Stimulated activated memory B cell treated with anti-CD40 and anti-IgM and Interleukin-4, amounts not matched to agents 10 μg/mL and 1 μg/mL and 100 μg/mL, for 72 hours (primary cell): ENCODE measurements at regions not wholly inside any gene's neighbourhood (a gene's known extent, or its start where the extent isn't known, plus 50 kb on each side); places are given as distances from the start of the nearest gene placed in this dataset.

ENCODE experiments used
- ATAC-seq: fragments of 150-1000 bp; cut with Tn5 transposase; 2 replicates; pipeline ENCODE4 v1.10.0; 2021
- H3K27ac Mint-ChIP-seq: one replicate; pipeline ENCODE4 v1.8.0; 2022; ENCODE audit warnings: mild to moderate bottlenecking, mixed read lengths
- H3K27me3 Mint-ChIP-seq: one replicate; pipeline ENCODE4 v1.8.0; 2022; ENCODE audit warnings: mixed read lengths
- H3K36me3 Mint-ChIP-seq: one replicate; pipeline ENCODE4 v1.8.0; 2022; ENCODE audit warnings: mixed read lengths
- H3K4me1 Mint-ChIP-seq: one replicate; pipeline ENCODE4 v1.8.0; 2022; ENCODE audit warnings: mixed read lengths
- H3K4me3 Mint-ChIP-seq: one replicate; pipeline ENCODE4 v1.8.0; 2022; ENCODE audit warnings: mild to moderate bottlenecking, moderate library complexity, mixed read lengths
- H3K9me3 Mint-ChIP-seq: one replicate; pipeline ENCODE4 v1.8.0; 2022; ENCODE audit warnings: mixed read lengths

- H3K27ac Mint-ChIP-seq, result no peak overlapping the region
- no peak for ATAC-seq
- H3K36me3 Mint-ChIP-seq, result no peaks in the 10 kb centered on the region
- H3K9me3 Mint-ChIP-seq, result peaks cover 7% of the 10 kb centered on the region
- no peaks in the 10 kb centered on the region for H3K27me3 Mint-ChIP-seq
- H3K4me3 Mint-ChIP-seq, result no peak overlapping the region
- no peaks in the 10 kb centered on the region for H3K4me1 Mint-ChIP-seq
Observed at GRCh38 chr5:117833691-117834090, 1154.7 kb downstream of the DTWD2 start.

GRCh38 chr5:117829646-117830045 is 1158.7 kb downstream of the DTWD2 start:
- no peak overlapping the region for H3K27ac Mint-ChIP-seq
- no peaks in the 10 kb centered on the region for H3K4me1 Mint-ChIP-seq
- peaks cover 3% of the 10 kb centered on the region for H3K9me3 Mint-ChIP-seq
- no peak overlapping the region for H3K4me3 Mint-ChIP-seq
- no peaks in the 10 kb centered on the region for H3K36me3 Mint-ChIP-seq
- ATAC-seq, result no peak
- H3K27me3 Mint-ChIP-seq, result no peaks in the 10 kb centered on the region

- no peaks in the 10 kb centered on the region for H3K4me1 Mint-ChIP-seq
- H3K4me3 Mint-ChIP-seq, result no peak overlapping the region
- no peak overlapping the region for H3K27ac Mint-ChIP-seq
- H3K27me3 Mint-ChIP-seq, result no peaks in the 10 kb centered on the region
- ATAC-seq, result no peak
- H3K36me3 Mint-ChIP-seq, result no peaks in the 10 kb centered on the region
- H3K9me3 Mint-ChIP-seq, result peaks cover 4% of the 10 kb centered on the region
Observed at GRCh38 chr5:117813850-117814249, 1174.5 kb downstream of the DTWD2 start.

GRCh38 chr5:117812861-117813260 is 1175.5 kb downstream of the DTWD2 start:
- H3K36me3 Mint-ChIP-seq, result no peaks in the 10 kb centered on the region
- no peaks in the 10 kb centered on the region for H3K27me3 Mint-ChIP-seq
- H3K27ac Mint-ChIP-seq, result no peak overlapping the region
- peaks cover 3% of the 10 kb centered on the region for H3K9me3 Mint-ChIP-seq
- ATAC-seq, result no peak
- no peaks in the 10 kb centered on the region for H3K4me1 Mint-ChIP-seq
- no peak overlapping the region for H3K4me3 Mint-ChIP-seq

GRCh38 chr5:117809251-117809650 is 1179.1 kb downstream of the DTWD2 start:
- no peaks in the 10 kb centered on the region for H3K36me3 Mint-ChIP-seq
- H3K27ac Mint-ChIP-seq, result no peak overlapping the region
- H3K9me3 Mint-ChIP-seq, result no peaks in the 10 kb centered on the region
- no peaks in the 10 kb centered on the region for H3K4me1 Mint-ChIP-seq
- no peak for ATAC-seq
- no peaks in the 10 kb centered on the region for H3K27me3 Mint-ChIP-seq
- H3K4me3 Mint-ChIP-seq, result no peak overlapping the region

GRCh38 chr5:117805058-117805457 is 1183.3 kb downstream of the DTWD2 start:
- H3K27me3 Mint-ChIP-seq, result no peaks in the 10 kb centered on the region
- no peak for ATAC-seq
- no peaks in the 10 kb centered on the region for H3K4me1 Mint-ChIP-seq

GRCh38 chr5:117803533-117803932 is 1184.8 kb downstream of the DTWD2 start:
- peaks cover 5% of the 10 kb centered on the region for H3K9me3 Mint-ChIP-seq
- H3K4me1 Mint-ChIP-seq, result no peaks in the 10 kb centered on the region
- H3K27ac Mint-ChIP-seq, result no peak overlapping the region
- H3K27me3 Mint-ChIP-seq, result no peaks in the 10 kb centered on the region
- H3K36me3 Mint-ChIP-seq, result no peaks in the 10 kb centered on the region
- no peak for ATAC-seq
- no peak overlapping the region for H3K4me3 Mint-ChIP-seq

More at GRCh38 chr5:117805058-117805457, 1183.3 kb downstream of the DTWD2 start:
- H3K36me3 Mint-ChIP-seq, result no peaks in the 10 kb centered on the region
- H3K9me3 Mint-ChIP-seq, result peaks cover 5% of the 10 kb centered on the region
- no peak overlapping the region for H3K4me3 Mint-ChIP-seq
- no peak overlapping the region for H3K27ac Mint-ChIP-seq

- no peaks in the 10 kb centered on the region for H3K4me1 Mint-ChIP-seq
- H3K27me3 Mint-ChIP-seq, result no peaks in the 10 kb centered on the region
- no peaks in the 10 kb centered on the region for H3K36me3 Mint-ChIP-seq
- no peak overlapping the region for H3K27ac Mint-ChIP-seq
- peaks cover 5% of the 10 kb centered on the region for H3K9me3 Mint-ChIP-seq
- no peak for ATAC-seq
- H3K4me3 Mint-ChIP-seq, result no peak overlapping the region
Observed at GRCh38 chr5:117801583-117801982, 1186.8 kb downstream of the DTWD2 start.

GRCh38 chr5:117800261-117800660 is 1188.1 kb downstream of the DTWD2 start:
- Mint-ChIP-seq H3K27me3 (no peaks in the 10 kb centered on the region), H3K4me3 (no peak overlapping the region), H3K9me3 (peaks cover 5% of the 10 kb centered on the region), H3K36me3 (no peaks in the 10 kb centered on the region), H3K4me1 (no peaks in the 10 kb centered on the region), H3K27ac (no peak overlapping the region)
- ATAC-seq, result no peak

- no peak for ATAC-seq
- no peaks in the 10 kb centered on the region for H3K27me3 Mint-ChIP-seq
Observed at GRCh38 chr5:117794847-117795246, 1193.5 kb downstream of the DTWD2 start.

GRCh38 chr5:117793963-117794362 is 1194.4 kb downstream of the DTWD2 start:
- Mint-ChIP-seq H3K27me3 (no peaks in the 10 kb centered on the region), H3K36me3 (no peaks in the 10 kb centered on the region), H3K4me1 (no peaks in the 10 kb centered on the region), H3K27ac (no peak overlapping the region), H3K4me3 (no peak overlapping the region), H3K9me3 (no peaks in the 10 kb centered on the region)
- ATAC-seq, result no peak

More at GRCh38 chr5:117794847-117795246, 1193.5 kb downstream of the DTWD2 start:
- H3K4me1 Mint-ChIP-seq, result no peaks in the 10 kb centered on the region
- H3K36me3 Mint-ChIP-seq, result no peaks in the 10 kb centered on the region
- H3K4me3 Mint-ChIP-seq, result no peak overlapping the region
- H3K9me3 Mint-ChIP-seq, result no peaks in the 10 kb centered on the region
- H3K27ac Mint-ChIP-seq, result no peak overlapping the region

GRCh38 chr5:117792476-117792875 is 1195.9 kb downstream of the DTWD2 start:
- Mint-ChIP-seq H3K4me1 (no peaks in the 10 kb centered on the region), H3K36me3 (no peaks in the 10 kb centered on the region)
- no peak for ATAC-seq

GRCh38 chr5:117788596-117788995 is 1199.8 kb downstream of the DTWD2 start:
- ATAC-seq, result no peak
- Mint-ChIP-seq H3K9me3 (peaks cover 3% of the 10 kb centered on the region), H3K27ac (no peak overlapping the region), H3K4me3 (no peak overlapping the region), H3K27me3 (no peaks in the 10 kb centered on the region), H3K4me1 (no peaks in the 10 kb centered on the region), H3K36me3 (no peaks in the 10 kb centered on the region)

More at GRCh38 chr5:117792476-117792875, 1195.9 kb downstream of the DTWD2 start:
- Mint-ChIP-seq H3K9me3 (peaks cover 3% of the 10 kb centered on the region), H3K4me3 (no peak overlapping the region), H3K27ac (no peak overlapping the region), H3K27me3 (no peaks in the 10 kb centered on the region)

- peaks cover 7% of the 10 kb centered on the region for H3K9me3 Mint-ChIP-seq
- no peaks in the 10 kb centered on the region for H3K4me1 Mint-ChIP-seq
- H3K4me3 Mint-ChIP-seq, result no peak overlapping the region
- H3K36me3 Mint-ChIP-seq, result no peaks in the 10 kb centered on the region
- no peak for ATAC-seq
- no peak overlapping the region for H3K27ac Mint-ChIP-seq
- no peaks in the 10 kb centered on the region for H3K27me3 Mint-ChIP-seq
Observed at GRCh38 chr5:117779171-117779570, 1204.5 kb upstream of the SEMA6A start.

GRCh38 chr5:117776977-117777376 is 1202.4 kb upstream of the SEMA6A start:
- H3K27me3 Mint-ChIP-seq, result no peaks in the 10 kb centered on the region
- H3K9me3 Mint-ChIP-seq, result peaks cover 10% of the 10 kb centered on the region
- H3K36me3 Mint-ChIP-seq, result no peaks in the 10 kb centered on the region
- no peak overlapping the region for H3K4me3 Mint-ChIP-seq
- no peaks in the 10 kb centered on the region for H3K4me1 Mint-ChIP-seq
- no peak overlapping the region for H3K27ac Mint-ChIP-seq
- no peak for ATAC-seq

GRCh38 chr5:117769877-117770276 is 1195.3 kb upstream of the SEMA6A start:
- H3K9me3 Mint-ChIP-seq, result peaks cover 2% of the 10 kb centered on the region
- no peak overlapping the region for H3K27ac Mint-ChIP-seq
- H3K4me3 Mint-ChIP-seq, result no peak overlapping the region

GRCh38 chr5:117763271-117763670 is 1188.6 kb upstream of the SEMA6A start:
- no peaks in the 10 kb centered on the region for H3K36me3 Mint-ChIP-seq
- ATAC-seq, result no peak
- H3K4me3 Mint-ChIP-seq, result no peak overlapping the region
- no peaks in the 10 kb centered on the region for H3K9me3 Mint-ChIP-seq
- no peaks in the 10 kb centered on the region for H3K27me3 Mint-ChIP-seq
- no peaks in the 10 kb centered on the region for H3K4me1 Mint-ChIP-seq
- no peak overlapping the region for H3K27ac Mint-ChIP-seq

More at GRCh38 chr5:117769877-117770276, 1195.3 kb upstream of the SEMA6A start:
- H3K27me3 Mint-ChIP-seq, result no peaks in the 10 kb centered on the region
- no peaks in the 10 kb centered on the region for H3K36me3 Mint-ChIP-seq
- no peak for ATAC-seq
- H3K4me1 Mint-ChIP-seq, result no peaks in the 10 kb centered on the region
